ENCODE measurements at regions not wholly inside any gene's neighbourhood (a gene's known extent, or its start where the extent isn't known, plus 50 kb on each side); places are given as distances from the start of the nearest gene placed in this dataset.

- no peak for TF ChIP-seq CTCF (IDR thresholded peaks at IDR 0.05; ENCODE audit: control extremely low read depth, extremely low read depth, low read depth, missing control alignments)
- ChIA-PET CTCF (interaction anchor here (1.1 kb wide), 1 partner anchor 21 kb away, joined by 3 read pairs; no protein-coding TSS in a partner anchor), POLR2A (no interaction called here)
- no peak for DNase-seq (ENCODE audit: extremely low spot score)
Observed at GRCh38 chr5:113984928-113985327, 376.9 kb upstream of the KCNN2 start.

GRCh38 chr5:113985505-113985904 is 376.4 kb upstream of the KCNN2 start:
- DNase-seq (ENCODE audit: extremely low spot score) = no peak
- TF ChIP-seq CTCF (IDR thresholded peaks at IDR 0.05; ENCODE audit: control extremely low read depth, extremely low read depth, low read depth, missing control alignments) = no peak
- POLR2A ChIA-PET = no interaction called here
- CTCF ChIA-PET = interaction anchor here (1.1 kb wide), 1 partner anchor 21 kb away, joined by 3 read pairs; no protein-coding TSS in a partner anchor

DNA sequence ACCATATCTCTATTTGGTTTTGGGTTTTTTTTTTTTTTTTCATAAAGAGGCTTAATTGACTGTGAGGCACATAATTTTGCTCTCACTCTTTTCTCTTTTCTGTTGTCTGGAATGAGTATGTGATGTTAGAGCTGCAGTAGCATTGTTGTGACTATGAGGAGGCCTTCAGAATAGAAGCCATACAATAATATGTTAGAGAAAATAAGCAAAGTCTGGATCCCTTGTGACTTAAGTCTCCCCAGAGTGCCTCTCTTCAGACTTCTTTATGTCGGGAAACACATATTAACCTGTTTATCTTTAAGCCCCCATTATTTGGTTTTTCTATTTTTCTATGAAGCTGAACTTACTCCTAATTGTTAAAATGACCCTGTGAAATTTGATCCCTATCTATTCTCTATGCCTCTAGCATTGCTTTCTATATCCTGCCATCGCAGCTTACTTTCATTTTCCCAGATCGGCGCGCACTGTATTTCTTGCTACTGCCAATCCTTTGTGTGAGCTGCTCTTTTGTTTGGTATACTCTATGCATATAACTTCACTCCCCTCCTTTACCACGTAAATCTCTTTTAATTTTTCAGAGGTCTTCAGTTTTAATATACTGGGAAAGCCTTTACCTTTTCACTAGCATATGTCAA is 372.5 kb upstream of the KCNN2 start:
- TF ChIP-seq CTCF (IDR thresholded peaks at IDR 0.05; ENCODE audit: control extremely low read depth, extremely low read depth, low read depth, missing control alignments) = no peak
- ChIA-PET CTCF (interaction anchor here (1.2 kb wide), 1 partner anchor 17 kb away, joined by 3 read pairs; no protein-coding TSS in a partner anchor), POLR2A (no interaction called here)
- no peak for DNase-seq (ENCODE audit: extremely low spot score)

DNA sequence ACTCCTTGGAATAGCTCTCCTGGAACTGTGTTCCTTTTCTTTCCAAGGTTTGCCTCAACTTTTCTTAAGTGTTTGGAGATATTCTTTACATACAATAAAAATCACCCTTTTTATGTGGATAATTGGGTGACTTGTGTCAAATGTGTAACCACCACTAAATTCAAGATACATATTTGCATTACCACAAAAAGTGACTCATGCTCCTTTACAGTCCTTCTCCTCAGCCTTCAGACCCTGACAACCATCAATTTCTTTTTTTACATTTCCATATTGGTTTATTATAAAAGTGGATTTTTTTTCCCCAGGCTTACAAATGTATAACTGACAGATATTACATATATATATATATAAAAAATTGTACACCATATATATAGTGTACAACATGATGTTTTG is 372.0 kb upstream of the KCNN2 start:
- ChIA-PET CTCF (interaction anchor here (1.2 to 2.0 kb wide), 3 partner anchors 11 to 23 kb away, joined by 3 to 6 read pairs (median 3); no protein-coding TSS in a partner anchor), POLR2A (no interaction called here)
- no peak for TF ChIP-seq CTCF (IDR thresholded peaks at IDR 0.05; ENCODE audit: control extremely low read depth, extremely low read depth, low read depth, missing control alignments)
- DNase-seq (ENCODE audit: extremely low spot score) = no peak

GRCh38 chr5:114001076-114001475 is 360.8 kb upstream of the KCNN2 start:
- DNase-seq (ENCODE audit: extremely low spot score) = no peak
- ChIA-PET CTCF (interaction anchor here (2.0 kb wide), 1 partner anchor 10 kb away, joined by 6 read pairs; no protein-coding TSS in a partner anchor), POLR2A (no interaction called here)
- TF ChIP-seq CTCF (IDR thresholded peaks at IDR 0.05; ENCODE audit: control extremely low read depth, extremely low read depth, low read depth, missing control alignments) = no peak

DNA sequence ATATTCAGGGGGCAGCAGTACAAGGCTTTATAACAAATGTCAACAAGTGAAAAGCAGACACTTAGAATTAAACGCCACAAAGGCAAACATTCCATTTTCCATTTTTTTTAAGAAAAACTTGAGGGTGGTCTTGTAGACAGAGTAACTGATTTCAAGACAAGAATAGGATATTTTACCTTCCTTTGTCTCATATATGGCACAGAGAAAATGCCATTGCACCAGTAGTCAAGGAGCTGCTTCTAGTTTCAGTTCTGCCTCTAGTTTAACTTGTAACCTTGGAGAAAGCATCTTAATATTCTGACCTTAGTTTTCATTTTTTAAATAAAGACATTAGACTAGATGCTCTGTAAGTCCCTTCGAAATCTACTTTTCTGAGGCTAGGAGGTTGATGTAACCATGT is 355.3 kb upstream of the KCNN2 start:
- no peak for TF ChIP-seq CTCF (IDR thresholded peaks at IDR 0.05; ENCODE audit: control extremely low read depth, extremely low read depth, low read depth, missing control alignments)
- DNase-seq (ENCODE audit: extremely low spot score) = no peak
- ChIA-PET CTCF (interaction anchor here (1.5 kb wide), 1 partner anchor 21 kb away, joined by 3 read pairs; no protein-coding TSS in a partner anchor), POLR2A (no interaction called here)

Measured in GM10248 (cell line).